HepG2 (cell line): ENCODE measurements at regions not wholly inside any gene's neighbourhood (a gene's known extent, or its start where the extent isn't known, plus 50 kb on each side); places are given as distances from the start of the nearest gene placed in this dataset.

ENCODE experiments used
- ATAC-seq: fragments of 200-7000 bp; cut with Tn5 transposase; 3 replicates; pipeline ENCODE4 v1.9.1; 2020; ENCODE audit warnings: mild to moderate bottlenecking, moderate library complexity
- BruUV-seq: library from RNA; stranded (reverse); fragments of 400-500 nt; replicated peaks from 2 replicates; lab custom pipeline; 2021; lab: Mats Ljungman, UMichigan
- CTCF ChIA-PET: fragments of 300-600 bp; formaldehyde crosslinking; extraction: SDS; loops from one replicate; lab custom pipeline; 2021; ENCODE audit warnings: low total read pairs, inconsistent platforms, low intra/inter-chr PET ratio; lab: Yijun Ruan, JAX
- POLR2A ChIA-PET: fragments of 350-600 bp; sonication (Branson Sonifier 250); formaldehyde crosslinking; loops from one replicate; lab custom pipeline; 2020; ENCODE audit warnings: antibody characterized with exemption, inconsistent platforms; lab: Yijun Ruan, JAX
- DNase-seq: peaks from one replicate; pipeline ENCODE4 v3.0.0-alpha.2; 2015; ENCODE audit warnings: low spot score
- FAIRE-seq: peaks from 3 replicates; lab custom pipeline; 2011; peaks lifted over from hg19 to GRCh38; lab: Jason Lieb, UNC
- H2AFZ ChIP-seq: one replicate; pipeline ENCODE4 v1.6.1; 2011; ENCODE audit warnings: low read length, inconsistent platforms
- H3K27ac ChIP-seq: fragments of 300-600 bp; 3 replicates; pipeline ENCODE4 v1.8.0; 2011; ENCODE audit warnings: mixed run types, mild to moderate bottlenecking, mixed read lengths, low read length, inconsistent platforms; ENCODE audit not compliant: insufficient read depth; ENCODE audit errors: extremely low read length
- H3K27me3 ChIP-seq, 2 experiments: fragments of 200-600 bp in 1 of 2; 2 replicates in 1 of 2; 3 replicates in 1 of 2; pipeline versions ENCODE4 v1.6.0 to v1.8.0; 2011; ENCODE audit warnings: low read length in 2 of 2, mild to moderate bottlenecking in 2 of 2, moderate library complexity in 2 of 2, inconsistent platforms in 1 of 2; ENCODE audit not compliant: insufficient read depth in 2 of 2, control insufficient read depth in 1 of 2
- H3K36me3 ChIP-seq, 2 experiments: fragments of 200-600 bp in 1 of 2; replicated peaks in 1 of 2; 2 replicates in 1 of 2; 3 replicates in 1 of 2; pipeline versions ENCODE4 v1.5.1 to v1.8.0; 2011; ENCODE audit warnings: low read length in 2 of 2, inconsistent platforms in 1 of 2; ENCODE audit not compliant: insufficient read depth in 2 of 2, control insufficient read depth in 1 of 2
- H3K4me1 ChIP-seq: 2 replicates; pipeline ENCODE4 v1.5.1; 2012; ENCODE audit warnings: low read length, inconsistent platforms; ENCODE audit not compliant: insufficient read depth
- H3K4me2 ChIP-seq: 2 replicates; pipeline ENCODE4 v1.6.0; 2011; ENCODE audit warnings: low read depth, low read length, inconsistent platforms
- H3K4me3 ChIP-seq, 3 experiments: fragments of 200-600 bp in 1 of 3; sonication (generic), shearing (Covaris generic) in 1 of 3; replicated peaks in 1 of 3; 2 replicates each; pipeline ENCODE4 v1.5.1; 2011 to 2016; ENCODE audit warnings: low read length in 3 of 3, inconsistent platforms in 2 of 3, low read depth in 2 of 3, mild to moderate bottlenecking in 2 of 3, control low read depth in 1 of 3, mixed read lengths in 1 of 3; ENCODE audit not compliant: insufficient read depth in 1 of 3
- H3K79me2 ChIP-seq: one replicate; pipeline ENCODE4 v1.6.1; 2011; ENCODE audit warnings: low read length, inconsistent platforms; ENCODE audit not compliant: insufficient read depth
- H3K9ac ChIP-seq: 2 replicates; pipeline ENCODE4 v1.6.0; 2011; ENCODE audit warnings: mild to moderate bottlenecking, low read depth, low read length, inconsistent platforms; ENCODE audit not compliant: insufficient read depth
- H3K9me3 ChIP-seq: 2 replicates; pipeline ENCODE4 v1.5.1; 2012; ENCODE audit warnings: mild to moderate bottlenecking, low read length
- H4K20me1 ChIP-seq: 2 replicates; pipeline ENCODE4 v1.6.0; 2011; ENCODE audit warnings: inconsistent platforms, mild to moderate bottlenecking, low read length, moderate library complexity; ENCODE audit not compliant: insufficient read depth
- NR2C2 ChIP-seq: sonication (generic); formaldehyde crosslinking; IDR thresholded peaks from 2 replicates; pipeline ENCODE4 v1.4.0; 2020; ENCODE audit warnings: missing genetic modification reagents, mild to moderate bottlenecking, moderate library complexity, borderline replicate concordance
- SMAD3 ChIP-seq: sonication (generic); formaldehyde crosslinking; IDR thresholded peaks from 2 replicates; pipeline ENCODE4 v1.4.0; 2020; ENCODE audit warnings: missing genetic modification reagents
- WGBS: methylation state at CpG from one replicate; pipeline ENCODE4 v1.1.6; 2017; ENCODE audit warnings: low lambda C conversion rate; 5-methylcytosine and 5-hydroxymethylcytosine counted together
- in situ Hi-C: cut with HindIII; loops from 2 replicates; pipeline ENCODE4 v1.10.0; 2017; ENCODE audit warnings: low pct_unique_long_range_greater_than_20kb; ENCODE audit not compliant: extremely low pct_ligation_motif_present
- intact Hi-C: fragments of 100-400 bp; cut with micrococcal nuclease; formaldehyde crosslinking; loops from one replicate; pipeline ENCODE4 v1.10.0; 2022; ENCODE audit not compliant: unreplicated experiment
- TF ChIP-seq, protein P1 (sequence below): sonication (generic); formaldehyde crosslinking; IDR thresholded peaks from 2 replicates; pipeline ENCODE4 v1.4.0; 2020; ENCODE audit warnings: missing genetic modification reagents, borderline replicate concordance
- TF ChIP-seq, protein P2 (sequence below): sonication (generic); IDR thresholded peaks from 2 replicates; pipeline ENCODE4 v1.6.1; 2016; ENCODE audit warnings: low read depth, borderline replicate concordance

DNA sequence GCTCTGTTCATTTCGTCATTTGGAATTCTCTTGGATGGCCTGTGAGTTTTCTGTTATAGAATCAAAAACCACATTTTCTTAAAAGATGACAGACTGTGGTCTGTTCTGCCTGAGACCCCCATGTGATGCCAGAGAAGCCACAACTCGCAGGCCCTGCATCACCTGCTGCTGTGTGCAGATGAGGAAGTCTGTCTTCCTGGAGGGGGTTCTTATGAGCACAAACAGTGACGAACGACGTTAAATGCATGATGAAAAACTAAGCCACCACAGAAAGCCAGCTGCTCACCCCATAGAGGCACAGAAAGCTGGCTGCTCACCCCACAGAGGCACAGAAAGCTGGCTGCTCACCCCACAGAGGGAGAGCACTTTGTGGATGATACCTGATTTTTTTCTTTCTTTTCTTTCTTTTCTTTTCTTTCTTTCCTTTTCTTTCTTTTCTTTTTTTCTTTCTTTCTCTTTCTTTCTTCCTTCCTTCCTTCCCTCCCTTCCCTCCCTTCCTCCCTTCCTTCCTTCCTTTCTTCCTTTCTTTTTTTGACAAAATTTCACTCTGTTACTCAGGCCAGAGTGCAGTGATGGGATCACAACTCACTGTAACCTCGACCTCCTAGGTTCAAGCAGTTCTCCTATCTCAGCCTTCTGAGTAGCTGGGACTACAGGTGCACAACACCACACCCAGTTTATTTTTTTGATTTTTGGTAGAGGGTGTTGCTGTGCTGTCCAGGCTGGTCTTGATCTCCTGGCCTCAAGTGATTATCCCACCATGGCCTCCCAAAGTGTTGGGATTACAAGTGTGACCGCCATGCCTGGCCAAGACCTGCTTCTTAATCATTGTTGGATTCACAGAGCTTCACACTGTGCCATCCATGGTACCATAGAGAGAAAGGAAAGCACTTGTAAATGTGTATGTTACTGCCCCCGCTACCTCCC lies 1191.4 kb downstream of the UQCRFS1 start:
- no peaks in the 10 kb centered on the region for H4K20me1 ChIP-seq
- H3K4me1 ChIP-seq: no peaks in the 10 kb centered on the region
- no peak overlapping the region for H3K9ac ChIP-seq
- TF ChIP-seq, protein P1, sequence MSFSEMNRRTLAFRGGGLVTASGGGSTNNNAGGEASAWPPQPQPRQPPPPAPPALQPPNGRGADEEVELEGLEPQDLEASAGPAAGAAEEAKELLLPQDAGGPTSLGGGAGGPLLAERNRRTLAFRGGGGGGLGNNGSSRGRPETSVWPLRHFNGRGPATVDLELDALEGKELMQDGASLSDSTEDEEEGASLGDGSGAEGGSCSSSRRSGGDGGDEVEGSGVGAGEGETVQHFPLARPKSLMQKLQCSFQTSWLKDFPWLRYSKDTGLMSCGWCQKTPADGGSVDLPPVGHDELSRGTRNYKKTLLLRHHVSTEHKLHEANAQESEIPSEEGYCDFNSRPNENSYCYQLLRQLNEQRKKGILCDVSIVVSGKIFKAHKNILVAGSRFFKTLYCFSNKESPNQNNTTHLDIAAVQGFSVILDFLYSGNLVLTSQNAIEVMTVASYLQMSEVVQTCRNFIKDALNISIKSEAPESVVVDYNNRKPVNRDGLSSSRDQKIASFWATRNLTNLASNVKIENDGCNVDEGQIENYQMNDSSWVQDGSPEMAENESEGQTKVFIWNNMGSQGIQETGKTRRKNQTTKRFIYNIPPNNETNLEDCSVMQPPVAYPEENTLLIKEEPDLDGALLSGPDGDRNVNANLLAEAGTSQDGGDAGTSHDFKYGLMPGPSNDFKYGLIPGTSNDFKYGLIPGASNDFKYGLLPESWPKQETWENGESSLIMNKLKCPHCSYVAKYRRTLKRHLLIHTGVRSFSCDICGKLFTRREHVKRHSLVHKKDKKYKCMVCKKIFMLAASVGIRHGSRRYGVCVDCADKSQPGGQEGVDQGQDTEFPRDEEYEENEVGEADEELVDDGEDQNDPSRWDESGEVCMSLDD (CRISPR knock-in tag): no peak
- TF ChIP-seq, protein P2, sequence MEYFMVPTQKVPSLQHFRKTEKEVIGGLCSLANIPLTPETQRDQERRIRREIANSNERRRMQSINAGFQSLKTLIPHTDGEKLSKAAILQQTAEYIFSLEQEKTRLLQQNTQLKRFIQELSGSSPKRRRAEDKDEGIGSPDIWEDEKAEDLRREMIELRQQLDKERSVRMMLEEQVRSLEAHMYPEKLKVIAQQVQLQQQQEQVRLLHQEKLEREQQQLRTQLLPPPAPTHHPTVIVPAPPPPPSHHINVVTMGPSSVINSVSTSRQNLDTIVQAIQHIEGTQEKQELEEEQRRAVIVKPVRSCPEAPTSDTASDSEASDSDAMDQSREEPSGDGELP: no peak
- TF ChIP-seq NR2C2: no peak
- TF ChIP-seq SMAD3 (CRISPR knock-in tag): no peak
- ChIA-PET CTCF (no interaction called here), POLR2A (no interaction called here)
- FAIRE-seq (no peak), ATAC-seq (no peak), DNase-seq (no peak)
- H3K9me3 ChIP-seq: peaks cover 87% of the 10 kb centered on the region
- no peaks in the 10 kb centered on the region for H3K27me3 ChIP-seq
- intact Hi-C loops (no loop called here), in situ Hi-C loops (no loop called here)
- no peak overlapping the region for H3K4me3 ChIP-seq
- H2AFZ ChIP-seq: no peak overlapping the region
- H3K36me3 ChIP-seq: no peaks in the 10 kb centered on the region
- H3K79me2 ChIP-seq: no peaks in the 10 kb centered on the region
- BruUV-seq: no TSS peak
- H3K4me2 ChIP-seq: no peak overlapping the region
- WGBS: 5% methylated on average over 5 of the region's 8 CpGs
- H3K27ac ChIP-seq: no peak overlapping the region
